Subcutaneous abdominal adipose tissue (tissue), 5 donors: ENCODE measurements at regions not wholly inside any gene's neighbourhood (a gene's known extent, or its start where the extent isn't known, plus 50 kb on each side); places are given as distances from the start of the nearest gene placed in this dataset.
A peak's percentile ranks its signal among the peaks of the same experiment; 100 is the strongest.

Source experiments
- H3K27ac ChIP-seq: one replicate; pipeline ENCODE4 v1.7.0; 2013; ENCODE audit warnings: low read depth, mild to moderate bottlenecking, inconsistent platforms, low read length, moderate library complexity
- H3K27me3 ChIP-seq, 5 donors: one replicate each; pipeline ENCODE4 v1.7.0; 2013; ENCODE audit warnings: low read length in 5 of 5, inconsistent platforms in 1 of 5; ENCODE audit not compliant: control insufficient read depth in 5 of 5, insufficient read depth in 4 of 5
- H3K36me3 ChIP-seq, 5 donors: one replicate each; pipeline ENCODE4 v1.7.0; 2013; ENCODE audit warnings: low read length in 5 of 5; ENCODE audit not compliant: control insufficient read depth in 5 of 5, insufficient read depth in 5 of 5
- H3K4me1 ChIP-seq, 5 donors: one replicate each; pipeline ENCODE4 v1.7.0; 2013; ENCODE audit warnings: low read length in 5 of 5, mild to moderate bottlenecking in 3 of 5, moderate library complexity in 1 of 5; ENCODE audit not compliant: control insufficient read depth in 5 of 5, insufficient read depth in 5 of 5
- H3K4me3 ChIP-seq, 5 donors: one replicate each; pipeline ENCODE4 v1.7.0; 2013; ENCODE audit warnings: low read length in 5 of 5, low read depth in 1 of 5
- H3K9ac ChIP-seq, 5 donors: one replicate each; pipeline ENCODE4 v1.7.0; 2013; ENCODE audit warnings: low read length in 5 of 5, mild to moderate bottlenecking in 4 of 5, moderate library complexity in 3 of 5
- H3K9me3 ChIP-seq, 5 donors: one replicate each; pipeline ENCODE4 v1.7.0; 2013; ENCODE audit warnings: low read length in 5 of 5; ENCODE audit not compliant: control insufficient read depth in 5 of 5
- donor health status: healthy.
- donor health status: healthy.
- donor health status: healthy.
- donor health status: healthy.
- donor health status: healthy.

GRCh38 chr1:56303805-56304204 lies 275.6 kb downstream of the PLPP3 start:
- Histone ChIP-seq H3K36me3 (no peaks in the 10 kb centered on the region), H3K9me3 (no peaks in the 10 kb centered on the region), H3K4me3 (no peak overlapping the region), H3K27me3 (no peaks in the 10 kb centered on the region), H3K27ac (no peak overlapping the region), H3K9ac (no peak overlapping the region), H3K4me1 (peaks cover 0 to 4% (median under 1%) of the 10 kb centered on the region in 5 donors)

DNA sequence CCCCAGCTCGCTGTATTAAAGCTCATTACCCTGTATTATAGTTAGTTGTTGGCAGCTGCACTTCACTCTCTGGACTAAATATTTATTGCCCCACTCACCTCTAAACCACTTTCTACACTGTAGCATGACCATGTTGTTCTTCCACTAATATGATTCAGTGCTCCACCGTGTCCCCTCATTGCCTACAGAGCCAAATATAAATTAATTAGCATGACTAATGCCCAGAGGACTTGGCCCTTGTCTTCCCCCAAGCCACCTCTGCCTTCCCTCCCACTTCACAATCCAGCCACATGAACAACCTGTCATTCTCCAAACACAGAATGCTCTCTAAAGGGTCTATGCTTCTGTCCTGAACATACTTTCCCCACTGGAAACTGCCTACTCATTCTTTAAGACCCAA lies 276.5 kb downstream of the PLPP3 start:
- Histone ChIP-seq H3K27ac (no peak overlapping the region), H3K4me1 (peaks cover 0 to 4% (median 0%) of the 10 kb centered on the region in 5 donors), H3K4me3 (no peak overlapping the region), H3K9ac (no peak overlapping the region), H3K9me3 (no peaks in the 10 kb centered on the region), H3K36me3 (no peaks in the 10 kb centered on the region), H3K27me3 (no peaks in the 10 kb centered on the region)

- H3K9ac ChIP-seq = no peak overlapping the region
- H3K36me3 ChIP-seq = no peaks in the 10 kb centered on the region
- no peaks in the 10 kb centered on the region for H3K9me3 ChIP-seq
- no peak overlapping the region for H3K4me3 ChIP-seq
- H3K27me3 ChIP-seq = no peaks in the 10 kb centered on the region
- no peak overlapping the region for H3K27ac ChIP-seq
- peaks cover 0 to 4% (median 0%) of the 10 kb centered on the region in 5 donors for H3K4me1 ChIP-seq
These were observed 277.6 kb downstream of the PLPP3 start for GRCh38 chr1:56301791-56302190.

- H3K27me3 ChIP-seq = no peaks in the 10 kb centered on the region
- no peak overlapping the region for H3K27ac ChIP-seq
- no peak overlapping the region for H3K4me3 ChIP-seq
- H3K9me3 ChIP-seq = no peaks in the 10 kb centered on the region
- no peaks in the 10 kb centered on the region for H3K36me3 ChIP-seq
- H3K9ac ChIP-seq = no peak overlapping the region
- peaks cover 0 to 4% (median 0%) of the 10 kb centered on the region in 5 donors for H3K4me1 ChIP-seq
These were observed 278.5 kb downstream of the PLPP3 start for GRCh38 chr1:56300836-56301235.

GRCh38 chr1:56298866-56299265 lies 280.5 kb downstream of the PLPP3 start:
- Histone ChIP-seq H3K4me3 (no peak overlapping the region), H3K9ac (no peak overlapping the region), H3K9me3 (no peaks in the 10 kb centered on the region), H3K36me3 (no peaks in the 10 kb centered on the region), H3K27me3 (no peaks in the 10 kb centered on the region), H3K4me1 (peaks cover 0 to 4% (median 0%) of the 10 kb centered on the region in 5 donors), H3K27ac (no peak overlapping the region)

DNA sequence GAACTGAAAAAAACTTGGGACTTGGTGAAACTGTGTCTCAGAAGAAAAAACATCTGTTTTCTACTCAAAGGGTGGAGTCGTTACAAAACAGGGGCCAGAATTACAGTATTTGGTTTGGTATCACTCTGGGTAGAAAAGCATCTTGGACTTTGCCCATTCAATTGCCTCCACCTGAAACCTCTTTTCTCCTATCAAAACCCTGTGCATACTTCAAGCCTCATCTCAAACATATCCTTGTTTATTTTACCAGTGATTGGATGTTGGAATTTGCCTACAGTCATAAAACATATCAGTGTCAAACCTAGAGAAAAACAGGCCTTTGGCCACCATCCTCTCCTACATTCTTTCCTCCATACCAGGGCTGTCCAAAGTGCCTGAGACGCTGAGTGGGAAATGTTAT lies 281.5 kb downstream of the PLPP3 start:
- no peaks in the 10 kb centered on the region for H3K27me3 ChIP-seq
- H3K4me3 ChIP-seq = no peak overlapping the region
- H3K36me3 ChIP-seq = no peaks in the 10 kb centered on the region
- no peak overlapping the region for H3K27ac ChIP-seq
- peaks cover 0 to 4% (median 0%) of the 10 kb centered on the region in 5 donors for H3K4me1 ChIP-seq
- no peak overlapping the region for H3K9ac ChIP-seq
- no peaks in the 10 kb centered on the region for H3K9me3 ChIP-seq

GRCh38 chr1:56297208-56297607 lies 282.2 kb downstream of the PLPP3 start:
- H3K9ac ChIP-seq = no peak overlapping the region
- no peak overlapping the region for H3K4me3 ChIP-seq
- no peak overlapping the region for H3K27ac ChIP-seq
- H3K27me3 ChIP-seq = no peaks in the 10 kb centered on the region
- H3K4me1 ChIP-seq = peaks cover 0 to 4% (median under 1%) of the 10 kb centered on the region in 5 donors
- no peaks in the 10 kb centered on the region for H3K36me3 ChIP-seq
- H3K9me3 ChIP-seq = no peaks in the 10 kb centered on the region

GRCh38 chr1:56295949-56296929 lies 283.1 kb downstream of the PLPP3 start:
- Histone ChIP-seq H3K4me1 (peaks cover 4 to 14% (median 10%) of the 10 kb centered on the region in 5 donors), H3K27ac (no peak overlapping the region), H3K4me3 (no peak overlapping the region), H3K27me3 (no peaks in the 10 kb centered on the region), H3K9ac (no peak overlapping the region), H3K36me3 (no peaks in the 10 kb centered on the region), H3K9me3 (no peaks in the 10 kb centered on the region)

GRCh38 chr1:56291374-56291919 lies 287.9 kb downstream of the PLPP3 start:
- Histone ChIP-seq H3K27me3 (no peaks in the 10 kb centered on the region), H3K9ac (no peak overlapping the region), H3K4me3 (peak overlapping the region in 1 of 5 donors; percentile 41), H3K36me3 (no peaks in the 10 kb centered on the region), H3K9me3 (no peaks in the 10 kb centered on the region), H3K27ac (peak overlapping the region; percentile 60), H3K4me1 (peaks cover 4 to 20% (median 14%) of the 10 kb centered on the region in 5 donors)

DNA sequence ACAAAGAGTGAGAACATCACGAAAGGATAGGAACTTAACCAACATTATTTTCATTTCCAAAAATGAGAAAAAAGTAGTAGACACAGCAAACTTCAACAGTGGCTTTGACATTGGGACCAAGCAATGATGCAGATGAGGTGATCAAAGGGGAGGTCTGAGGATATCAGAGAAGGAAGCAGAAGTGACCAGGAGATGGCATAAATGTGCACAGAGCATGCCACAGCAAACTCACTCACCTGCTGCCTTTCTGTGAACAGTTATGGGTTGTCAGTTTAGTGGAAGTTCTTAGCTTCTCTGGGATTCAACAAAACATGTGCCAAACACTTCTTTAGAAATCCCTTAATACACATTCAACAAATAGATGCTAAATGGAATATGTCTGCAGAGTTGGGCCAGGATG lies 290.1 kb downstream of the PLPP3 start:
- Histone ChIP-seq H3K36me3 (no peaks in the 10 kb centered on the region), H3K27me3 (no peaks in the 10 kb centered on the region), H3K4me1 (peaks cover 8 to 40% (median 25%) of the 10 kb centered on the region in 5 donors), H3K9me3 (no peaks in the 10 kb centered on the region), H3K4me3 (no peak overlapping the region), H3K9ac (no peak overlapping the region), H3K27ac (no peak overlapping the region)
